H1 (cell line): ENCODE measurements at regions not wholly inside any gene's neighbourhood (a gene's known extent, or its start where the extent isn't known, plus 50 kb on each side); places are given as distances from the start of the nearest gene placed in this dataset.

Experiments used
- CTCF ChIA-PET: fragments of 300-600 bp; sonication (Branson Sonifier 250); formaldehyde crosslinking; loops from one replicate; lab custom pipeline; 2021; ENCODE audit not compliant: partially characterized antibody; lab: Charles Lee
- POLR2A ChIA-PET: fragments of 300-600 bp; sonication (Branson Sonifier 250); formaldehyde crosslinking; loops from one replicate; lab custom pipeline; 2021; ENCODE audit warnings: inconsistent platforms; ENCODE audit not compliant: partially characterized antibody; lab: Charles Lee
- DNase-seq, 2 experiments: peaks; one replicate each; pipeline versions ENCODE4 v3.0.0 to v3.0.0-alpha.2; 2010 to 2022; ENCODE audit warnings: low spot score in 2 of 2, low read depth in 1 of 2, mixed read lengths in 1 of 2
- FAIRE-seq: peaks from 2 replicates; lab custom pipeline; 2011; peaks lifted over from hg19 to GRCh38; lab: Jason Lieb, UNC
- H2AFZ ChIP-seq: 2 replicates; pipeline ENCODE4 v1.8.1; 2012; ENCODE audit warnings: low read length, inconsistent platforms
- H2AK5ac ChIP-seq: 2 replicates; pipeline ENCODE4 v1.6.1; 2013; ENCODE audit warnings: low read depth, low read length
- H2BK120ac ChIP-seq: replicated peaks from 2 replicates; pipeline ENCODE3; 2013; ENCODE audit warnings: low read depth, low read length, inconsistent platforms
- H2BK12ac ChIP-seq: 2 replicates; pipeline ENCODE4 v1.6.1; 2013; ENCODE audit warnings: low read depth, low read length
- H2BK15ac ChIP-seq: 2 replicates; pipeline ENCODE4 v1.6.1; 2013; ENCODE audit warnings: low read length
- H2BK20ac ChIP-seq: 2 replicates; pipeline ENCODE4 v1.6.1; 2013; ENCODE audit warnings: low read length
- H2BK5ac ChIP-seq: 2 replicates; pipeline ENCODE4 v1.6.1; 2013; ENCODE audit warnings: low read depth, low read length
- H3K14ac ChIP-seq: 2 replicates; pipeline ENCODE4 v1.6.1; 2013; ENCODE audit warnings: inconsistent platforms; ENCODE audit not compliant: insufficient read length
- H3K18ac ChIP-seq: 2 replicates; pipeline ENCODE4 v1.6.1; 2013; ENCODE audit warnings: low read length; ENCODE audit errors: extremely low read depth
- H3K23ac ChIP-seq: 2 replicates; pipeline ENCODE4 v1.6.1; 2013; ENCODE audit warnings: inconsistent platforms; ENCODE audit not compliant: insufficient read length
- H3K23me2 ChIP-seq: 2 replicates; pipeline ENCODE4 v1.6.1; 2013; ENCODE audit warnings: low read depth, low read length
- H3K27ac ChIP-seq: 2 replicates; pipeline ENCODE4 v1.6.1; 2011; ENCODE audit warnings: low read depth, low read length, inconsistent platforms
- H3K27me3 ChIP-seq, 4 experiments: replicated peaks in 1 of 4; 1 replicate in 1 of 4; 2 replicates in 3 of 4; pipeline versions ENCODE4 v1.6.1 to v1.8.1; 2011 to 2013; ENCODE audit warnings: low read length in 3 of 4, mild to moderate bottlenecking in 3 of 4, inconsistent platforms in 2 of 4, mixed read lengths in 2 of 4, moderate library complexity in 1 of 4; ENCODE audit not compliant: control insufficient read depth in 3 of 4, insufficient read depth in 3 of 4; ENCODE audit errors: extremely low read depth in 1 of 4
- H3K36me3 ChIP-seq, 4 experiments: 2 replicates each; pipeline versions ENCODE4 v1.6.1 to v1.8.1; 2011 to 2013; ENCODE audit warnings: mild to moderate bottlenecking in 4 of 4, low read length in 3 of 4, moderate library complexity in 2 of 4, control low read depth in 1 of 4, inconsistent platforms in 1 of 4; ENCODE audit not compliant: insufficient read depth in 4 of 4, control insufficient read depth in 2 of 4
- H3K4ac ChIP-seq: replicated peaks from 2 replicates; pipeline ENCODE3; 2013; ENCODE audit warnings: low read length, low read depth, mixed read lengths, inconsistent platforms; ENCODE audit not compliant: insufficient read length
- H3K4me1 ChIP-seq, 4 experiments: replicated peaks in 1 of 4; 1 replicate in 1 of 4; 2 replicates in 3 of 4; pipeline versions ENCODE4 v1.6.1 to v1.8.1; 2011 to 2013; ENCODE audit warnings: low read length in 3 of 4, inconsistent platforms in 2 of 4, mixed read lengths in 1 of 4; ENCODE audit not compliant: insufficient read depth in 4 of 4, control insufficient read depth in 3 of 4
- H3K4me2 ChIP-seq, 2 experiments: 2 replicates each; pipeline versions ENCODE4 v1.6.1 to v1.8.1; 2011 to 2013; ENCODE audit warnings: low read depth in 2 of 2, low read length in 2 of 2, control low read depth in 1 of 2, inconsistent platforms in 1 of 2, mild to moderate bottlenecking in 1 of 2; ENCODE audit not compliant: insufficient read depth in 1 of 2
- H3K4me3 ChIP-seq, 4 experiments: fragments of 200-600, 300-600 bp in 1 of 4; sonication (generic), shearing (Covaris generic), sonication (Bioruptor Twin) in 1 of 4; 2 replicates each; pipeline versions ENCODE4 v1.5.1 to v1.8.1; 2011 to 2016; ENCODE audit warnings: low read length in 4 of 4, low read depth in 3 of 4, control low read depth in 2 of 4, inconsistent platforms in 2 of 4, mild to moderate bottlenecking in 2 of 4, mixed read lengths in 1 of 4, moderate library complexity in 1 of 4; ENCODE audit not compliant: insufficient read depth in 2 of 4; ENCODE audit errors: extremely low read depth in 1 of 4
- H3K56ac ChIP-seq: replicated peaks from 2 replicates; pipeline ENCODE3; 2013; ENCODE audit warnings: low read depth, mild to moderate bottlenecking, mixed read lengths, low read length, inconsistent platforms; ENCODE audit not compliant: insufficient read length
- H3K79me1 ChIP-seq: 2 replicates; pipeline ENCODE4 v1.6.1; 2013; ENCODE audit warnings: low read depth, low read length, control low read depth
- H3K79me2 ChIP-seq, 2 experiments: 2 replicates each; pipeline versions ENCODE4 v1.6.1 to v1.8.1; 2012 to 2013; ENCODE audit warnings: low read length in 2 of 2, mild to moderate bottlenecking in 2 of 2, inconsistent platforms in 1 of 2; ENCODE audit not compliant: insufficient read depth in 2 of 2, control insufficient read depth in 1 of 2
- H3K9ac ChIP-seq, 4 experiments: replicated peaks in 1 of 4; 1 replicate in 1 of 4; 2 replicates in 3 of 4; pipeline versions ENCODE4 v1.6.1 to v1.8.1; 2011 to 2013; ENCODE audit warnings: low read depth in 3 of 4, low read length in 3 of 4, control low read depth in 2 of 4, mild to moderate bottlenecking in 2 of 4, moderate library complexity in 2 of 4, inconsistent platforms in 1 of 4; ENCODE audit errors: extremely low read depth in 1 of 4
- H3K9me3 ChIP-seq, 2 experiments: 2 replicates each; pipeline versions ENCODE4 v1.6.1 to v1.8.1; 2012 to 2013; ENCODE audit warnings: mild to moderate bottlenecking in 2 of 2, moderate library complexity in 2 of 2, control low read depth in 1 of 2, inconsistent platforms in 1 of 2, low read depth in 1 of 2, low read length in 1 of 2, mixed read lengths in 1 of 2; ENCODE audit not compliant: insufficient read depth in 2 of 2
- H4K20me1 ChIP-seq, 2 experiments: replicated peaks in 1 of 2; 2 replicates each; pipeline versions ENCODE3 to v1.8.1; 2011 to 2013; ENCODE audit warnings: inconsistent platforms in 2 of 2, low read length in 2 of 2, mild to moderate bottlenecking in 1 of 2; ENCODE audit not compliant: insufficient read depth in 2 of 2, control insufficient read depth in 1 of 2
- H4K5ac ChIP-seq: 2 replicates; pipeline ENCODE4 v1.6.1; 2013; ENCODE audit warnings: low read length, low read depth, mixed read lengths, inconsistent platforms; ENCODE audit not compliant: insufficient read length
- H4K8ac ChIP-seq: 2 replicates; pipeline ENCODE4 v1.8.0; 2013; ENCODE audit warnings: mild to moderate bottlenecking, moderate library complexity, low read length, inconsistent platforms; ENCODE audit not compliant: insufficient read depth; ENCODE audit errors: extremely low read depth
- H4K91ac ChIP-seq: replicated peaks from 2 replicates; pipeline ENCODE3; 2013; ENCODE audit warnings: low read length, mixed read lengths, inconsistent platforms; ENCODE audit not compliant: insufficient read length
- CEBPB ChIP-seq: IDR thresholded peaks from 2 replicates; pipeline ENCODE4 v1.6.1; 2012; ENCODE audit warnings: low read depth, low read length
- EP300 ChIP-seq, 2 experiments: IDR thresholded peaks; 1 replicate in 1 of 2; 2 replicates in 1 of 2; pipeline ENCODE4 v1.6.1; 2011 to 2012; ENCODE audit warnings: low read depth in 2 of 2, low read length in 2 of 2, mild to moderate bottlenecking in 2 of 2, borderline replicate concordance in 1 of 2, inconsistent platforms in 1 of 2, moderate library complexity in 1 of 2
- NANOG ChIP-seq: IDR thresholded peaks from 2 replicates; pipeline ENCODE4 v1.6.1; 2011; ENCODE audit warnings: low read length, low read depth, mild to moderate bottlenecking, inconsistent platforms; ENCODE audit not compliant: insufficient read depth, poor library complexity, severe bottlenecking
- PHF8 ChIP-seq: fragments of 200-600 bp; sonication (generic); conservative IDR thresholded peaks from 2 replicates; pipeline ENCODE4 v1.7.1; 2012; ENCODE audit warnings: low read depth, mild to moderate bottlenecking, inconsistent platforms, low read length, moderate library complexity
- RAD21 ChIP-seq, 2 experiments: IDR thresholded peaks in 1 of 2; conservative IDR thresholded peaks in 1 of 2; 2 replicates each; pipeline ENCODE4 v1.6.1; 2011; ENCODE audit warnings: low read depth in 2 of 2, low read length in 2 of 2, improper control_type of control experiment in 1 of 2, inconsistent platforms in 1 of 2, mild to moderate bottlenecking in 1 of 2, moderate library complexity in 1 of 2
- SP1 ChIP-seq: IDR thresholded peaks from 2 replicates; pipeline ENCODE4 v1.6.1; 2011; ENCODE audit warnings: low read depth, low read length
- SRF ChIP-seq: IDR thresholded peaks from 2 replicates; pipeline ENCODE4 v1.6.1; 2011; ENCODE audit warnings: mild to moderate bottlenecking, low read depth, low read length, moderate library complexity
- TBP ChIP-seq: IDR thresholded peaks from 2 replicates; pipeline ENCODE4 v1.6.1; 2011; ENCODE audit warnings: low read depth, low read length, improper control_type of control experiment
- WGBS, 2 experiments: shearing (Covaris generic) in 1 of 2; methylation state at CpG; one replicate each; pipeline versions ENCODE4 v1.1.6 to v1.1.7; 2013 to 2015; ENCODE audit warnings: low lambda C conversion rate in 2 of 2, mixed read lengths in 2 of 2, inconsistent platforms in 1 of 2, low coverage in 1 of 2, missing lambda C conversion rate in 1 of 2; ENCODE audit not compliant: insufficient replicate concordance in 2 of 2, insufficient coverage in 1 of 2, insufficient read length in 1 of 2; ENCODE audit errors: extremely low coverage in 1 of 2, missing lambda C conversion rate in 1 of 2; 5-methylcytosine and 5-hydroxymethylcytosine counted together
- TF ChIP-seq, protein P1 (sequence below): IDR thresholded peaks from 2 replicates; pipeline ENCODE4 v1.6.1; 2012; ENCODE audit warnings: inconsistent platforms

DNA sequence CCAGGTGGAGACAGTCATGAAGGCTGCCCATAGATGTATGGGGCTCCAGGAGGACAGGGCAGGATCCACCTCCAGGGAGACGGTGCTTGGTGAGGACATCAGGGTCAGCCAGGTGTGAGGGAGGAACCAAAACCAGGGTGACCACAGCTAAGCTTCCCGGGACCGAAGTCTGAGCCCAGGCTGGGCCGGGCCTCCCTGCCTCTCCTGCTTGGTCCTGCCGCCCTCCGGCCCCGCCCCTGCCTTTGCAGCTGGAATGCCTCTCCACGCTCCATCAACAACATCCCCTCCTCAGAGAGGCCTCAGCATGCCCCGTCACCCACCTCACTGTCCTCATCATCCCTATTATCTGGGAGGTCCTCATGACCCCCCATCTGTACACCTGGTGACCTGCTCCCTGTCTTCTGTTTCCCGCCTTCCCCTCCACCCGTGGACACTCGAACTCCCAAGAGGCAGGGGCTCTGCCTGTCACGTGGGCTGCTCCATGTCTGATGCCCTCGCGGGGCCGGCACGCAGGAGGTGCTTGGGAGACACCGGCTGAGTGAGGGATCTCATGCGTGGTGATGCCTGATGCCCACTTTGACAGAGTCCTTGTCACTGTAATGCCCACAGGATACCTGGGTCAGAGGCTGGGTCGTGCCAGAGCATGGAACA lies 59.4 kb downstream of the RTL6 start:
- Histone ChIP-seq H3K4ac (no peak overlapping the region), H3K23ac (no peak overlapping the region), H2BK15ac (no peak overlapping the region), H3K27me3 (no peaks in the 10 kb centered on the region; a peak in 1 of 7 replicates), H2BK12ac (no peak overlapping the region), H3K9me3 (no peaks in the 10 kb centered on the region), H3K9ac (no peak overlapping the region), H3K23me2 (no peaks in the 10 kb centered on the region), H2AK5ac (no peak overlapping the region), H3K27ac (no peak overlapping the region), H4K5ac (no peak overlapping the region), H3K36me3 (no peaks in the 10 kb centered on the region), H2BK5ac (no peak overlapping the region), H3K79me2 (no peaks in the 10 kb centered on the region), H3K4me2 (no peak overlapping the region), H3K56ac (no peak overlapping the region), H3K18ac (no peak overlapping the region), H2AFZ (no peak overlapping the region), H4K91ac (no peak overlapping the region), H3K4me3 (no peak overlapping the region), H2BK20ac (no peak overlapping the region), H3K14ac (no peak overlapping the region), H3K4me1 (no peaks in the 10 kb centered on the region; a peak in 1 of 7 replicates), H2BK120ac (no peak overlapping the region), H4K8ac (no peak overlapping the region), H3K79me1 (no peaks in the 10 kb centered on the region), H4K20me1 (peaks cover 0 to 2% of the 10 kb centered on the region in 2 experiments)
- DNase-seq (no peak), FAIRE-seq (no peak)
- TF ChIP-seq NANOG (no peak), CEBPB (no peak), PHF8 (no peak), EP300 (IDR thresholded peaks at IDR 0.05; ENCODE audit: borderline replicate concordance in 1 of 2, low read depth in 2 of 2, low read length in 2 of 2) (no peak), SP1 (no peak), SRF (no peak), TBP (no peak), RAD21 (IDR thresholded peaks at IDR 0.05 in 1 of 2, conservative IDR thresholded peaks at IDR 0.05 in 1 of 2; ENCODE audit: low read depth in 2 of 2, low read length in 2 of 2) (no peak)
- TF ChIP-seq, protein P1, sequence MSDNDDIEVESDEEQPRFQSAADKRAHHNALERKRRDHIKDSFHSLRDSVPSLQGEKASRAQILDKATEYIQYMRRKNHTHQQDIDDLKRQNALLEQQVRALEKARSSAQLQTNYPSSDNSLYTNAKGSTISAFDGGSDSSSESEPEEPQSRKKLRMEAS, result no peak
- ChIA-PET POLR2A (no interaction called here), CTCF (interaction anchor here (1.0 to 2.3 kb wide), 12 partner anchors 13 to 446 kb away, joined by 3 to 7 read pairs (median 4); no protein-coding TSS in a partner anchor)
- WGBS, 2 experiments, result 91% methylated on average over 18 of the region's 20 CpGs; no CpG with 5 or more reads in 1 of the 2 experiments
